Activated naive CD8-positive, alpha-beta T cell (primary cell): ENCODE measurements at regions not wholly inside any gene's neighbourhood (a gene's known extent, or its start where the extent isn't known, plus 50 kb on each side); places are given as distances from the start of the nearest gene placed in this dataset.

ENCODE experiments used
- H3K27ac Mint-ChIP-seq: one replicate; pipeline ENCODE4 v1.8.0; 2021; ENCODE audit warnings: mixed read lengths
- H3K27me3 Mint-ChIP-seq: one replicate; pipeline ENCODE4 v1.8.0; 2021; ENCODE audit warnings: mixed read lengths
- H3K36me3 Mint-ChIP-seq: one replicate; pipeline ENCODE4 v1.8.0; 2021; ENCODE audit warnings: mixed read lengths
- H3K4me1 Mint-ChIP-seq: one replicate; pipeline ENCODE4 v1.8.0; 2021; ENCODE audit warnings: low read depth, mixed read lengths
- H3K4me3 Mint-ChIP-seq: one replicate; pipeline ENCODE4 v1.8.0; 2021; ENCODE audit warnings: mild to moderate bottlenecking, mixed read lengths
- H3K9me3 Mint-ChIP-seq: one replicate; pipeline ENCODE4 v1.8.0; 2021; ENCODE audit warnings: low read depth, mixed read lengths

GRCh38 chr7:21106296-21106732 lies 319.6 kb upstream of the SP8 start:
- H3K9me3 Mint-ChIP-seq, result no peaks in the 10 kb centered on the region
- peaks cover 7% of the 10 kb centered on the region for H3K27me3 Mint-ChIP-seq
- no peaks in the 10 kb centered on the region for H3K36me3 Mint-ChIP-seq
- no peaks in the 10 kb centered on the region for H3K4me1 Mint-ChIP-seq
- H3K4me3 Mint-ChIP-seq, result no peak overlapping the region
- no peak overlapping the region for H3K27ac Mint-ChIP-seq

DNA sequence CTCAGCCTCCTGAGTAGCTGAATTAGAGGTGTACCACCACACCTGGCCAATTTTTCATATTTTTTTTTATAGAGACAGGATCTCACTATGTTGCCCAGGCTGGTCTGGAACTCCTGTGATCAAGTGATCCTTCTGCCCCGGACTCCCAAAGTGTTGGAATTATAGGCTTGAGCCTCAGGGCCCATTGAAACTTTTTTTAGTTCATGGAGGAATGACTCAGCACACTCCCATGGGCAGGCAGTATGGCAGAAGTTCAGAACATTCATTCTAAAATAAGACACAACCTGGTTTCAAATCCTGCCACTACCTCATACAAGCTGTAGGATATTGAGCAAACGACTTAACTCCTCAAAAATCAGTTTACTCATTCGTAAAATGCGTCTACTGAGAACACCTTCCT lies 320.4 kb upstream of the SP8 start:
- no peaks in the 10 kb centered on the region for H3K36me3 Mint-ChIP-seq
- no peaks in the 10 kb centered on the region for H3K9me3 Mint-ChIP-seq
- H3K27ac Mint-ChIP-seq, result no peak overlapping the region
- no peaks in the 10 kb centered on the region for H3K4me1 Mint-ChIP-seq
- H3K4me3 Mint-ChIP-seq, result no peak overlapping the region
- peaks cover 7% of the 10 kb centered on the region for H3K27me3 Mint-ChIP-seq

GRCh38 chr7:21108182-21108581 lies 319.7 kb upstream of the SP4 start:
- no peak overlapping the region for H3K27ac Mint-ChIP-seq
- H3K4me1 Mint-ChIP-seq, result no peaks in the 10 kb centered on the region
- H3K9me3 Mint-ChIP-seq, result no peaks in the 10 kb centered on the region
- H3K4me3 Mint-ChIP-seq, result no peak overlapping the region
- H3K27me3 Mint-ChIP-seq, result peaks cover 4% of the 10 kb centered on the region
- no peaks in the 10 kb centered on the region for H3K36me3 Mint-ChIP-seq

- H3K9me3 Mint-ChIP-seq, result no peaks in the 10 kb centered on the region
- no peaks in the 10 kb centered on the region for H3K27me3 Mint-ChIP-seq
- H3K27ac Mint-ChIP-seq, result no peak overlapping the region
- H3K4me1 Mint-ChIP-seq, result no peaks in the 10 kb centered on the region
- H3K36me3 Mint-ChIP-seq, result no peaks in the 10 kb centered on the region
- H3K4me3 Mint-ChIP-seq, result no peak overlapping the region
Measured at GRCh38 chr7:21113609-21114415, 314.1 kb upstream of the SP4 start.

DNA sequence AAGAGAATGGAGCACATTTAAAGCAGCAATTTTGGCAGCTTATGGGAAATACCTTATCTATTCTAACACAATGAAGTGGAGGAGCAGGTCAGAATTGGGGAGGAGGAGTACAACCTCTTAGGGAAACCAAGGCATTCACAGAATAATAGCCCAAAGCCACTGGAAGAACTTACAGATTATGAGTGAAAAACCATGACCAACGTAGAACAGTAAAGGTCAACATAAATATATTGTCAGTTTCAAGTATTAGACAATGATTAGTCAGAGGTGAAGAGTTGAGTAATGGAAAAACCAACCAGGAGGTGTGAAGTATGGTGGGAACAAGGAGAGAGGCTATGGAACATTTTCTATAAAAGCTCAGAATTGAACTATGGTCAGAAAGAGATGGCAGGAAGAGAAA lies 304.3 kb upstream of the SP4 start:
- Mint-ChIP-seq H3K9me3 (no peaks in the 10 kb centered on the region), H3K4me1 (no peaks in the 10 kb centered on the region), H3K27me3 (peaks cover 6% of the 10 kb centered on the region), H3K4me3 (no peak overlapping the region), H3K36me3 (no peaks in the 10 kb centered on the region), H3K27ac (no peak overlapping the region)

GRCh38 chr7:21125297-21125696 lies 302.6 kb upstream of the SP4 start:
- Mint-ChIP-seq H3K4me3 (no peak overlapping the region), H3K4me1 (no peaks in the 10 kb centered on the region), H3K27me3 (peaks cover 6% of the 10 kb centered on the region), H3K9me3 (no peaks in the 10 kb centered on the region), H3K36me3 (no peaks in the 10 kb centered on the region), H3K27ac (no peak overlapping the region)

- Mint-ChIP-seq H3K36me3 (no peaks in the 10 kb centered on the region), H3K27me3 (peaks cover 20% of the 10 kb centered on the region), H3K27ac (no peak overlapping the region), H3K9me3 (no peaks in the 10 kb centered on the region), H3K4me1 (no peaks in the 10 kb centered on the region), H3K4me3 (no peak overlapping the region)
Measured at GRCh38 chr7:21128062-21128817, 299.6 kb upstream of the SP4 start.

GRCh38 chr7:21131897-21132296 lies 296.0 kb upstream of the SP4 start:
- H3K27ac Mint-ChIP-seq, result no peak overlapping the region
- H3K4me1 Mint-ChIP-seq, result no peaks in the 10 kb centered on the region
- no peaks in the 10 kb centered on the region for H3K36me3 Mint-ChIP-seq
- peaks cover 8% of the 10 kb centered on the region for H3K9me3 Mint-ChIP-seq
- H3K27me3 Mint-ChIP-seq, result peaks cover 20% of the 10 kb centered on the region
- no peak overlapping the region for H3K4me3 Mint-ChIP-seq

DNA sequence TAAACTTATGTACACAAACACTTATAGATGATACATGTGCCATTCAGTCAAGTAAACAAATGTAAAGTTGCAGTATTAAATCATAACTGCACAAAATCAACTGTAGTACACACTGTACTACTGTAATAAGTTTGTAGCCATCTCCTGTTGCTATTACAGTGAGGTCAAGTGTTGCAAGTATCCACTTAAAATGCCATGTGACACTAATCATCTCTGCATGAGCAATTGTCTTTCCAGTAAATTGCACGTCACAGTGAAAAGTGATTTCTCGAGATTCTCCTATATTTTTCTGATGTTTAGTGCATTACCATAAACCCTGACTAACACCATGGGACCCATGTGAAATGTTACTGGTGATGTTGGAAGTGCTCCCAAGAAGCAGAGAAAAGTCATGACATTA lies 293.3 kb upstream of the SP4 start:
- no peak overlapping the region for H3K27ac Mint-ChIP-seq
- no peak overlapping the region for H3K4me3 Mint-ChIP-seq
- no peaks in the 10 kb centered on the region for H3K4me1 Mint-ChIP-seq
- peaks cover 18% of the 10 kb centered on the region for H3K27me3 Mint-ChIP-seq
- H3K9me3 Mint-ChIP-seq, result peaks cover 8% of the 10 kb centered on the region
- no peaks in the 10 kb centered on the region for H3K36me3 Mint-ChIP-seq

DNA sequence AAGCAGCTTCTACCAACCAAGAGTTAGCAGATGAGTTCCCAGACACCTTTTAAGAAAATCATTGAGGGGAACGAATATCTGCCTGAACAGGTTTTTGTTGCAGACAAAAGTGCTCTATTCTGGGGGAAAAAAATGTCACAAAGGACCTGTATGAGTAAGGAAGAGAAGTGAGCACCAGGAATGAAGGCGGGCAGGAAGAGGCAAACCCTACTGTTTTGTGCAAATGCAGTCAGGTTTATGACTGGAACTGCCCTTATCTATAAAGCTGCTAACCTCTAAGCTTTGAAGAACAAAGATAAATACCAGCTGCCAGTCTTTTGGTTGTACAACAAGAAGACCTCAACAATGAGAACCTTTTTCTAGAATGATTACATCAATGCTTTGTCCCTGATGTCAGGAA lies 292.4 kb upstream of the SP4 start:
- Mint-ChIP-seq H3K4me3 (no peak overlapping the region), H3K36me3 (no peaks in the 10 kb centered on the region), H3K27me3 (peaks cover 18% of the 10 kb centered on the region), H3K9me3 (peaks cover 8% of the 10 kb centered on the region), H3K4me1 (no peaks in the 10 kb centered on the region), H3K27ac (no peak overlapping the region)

- Mint-ChIP-seq H3K36me3 (no peaks in the 10 kb centered on the region), H3K27me3 (peaks cover 4% of the 10 kb centered on the region), H3K4me3 (no peak overlapping the region), H3K4me1 (no peaks in the 10 kb centered on the region), H3K9me3 (peaks cover 8% of the 10 kb centered on the region), H3K27ac (no peak overlapping the region)
Measured at GRCh38 chr7:21137640-21138039, 290.2 kb upstream of the SP4 start.

DNA sequence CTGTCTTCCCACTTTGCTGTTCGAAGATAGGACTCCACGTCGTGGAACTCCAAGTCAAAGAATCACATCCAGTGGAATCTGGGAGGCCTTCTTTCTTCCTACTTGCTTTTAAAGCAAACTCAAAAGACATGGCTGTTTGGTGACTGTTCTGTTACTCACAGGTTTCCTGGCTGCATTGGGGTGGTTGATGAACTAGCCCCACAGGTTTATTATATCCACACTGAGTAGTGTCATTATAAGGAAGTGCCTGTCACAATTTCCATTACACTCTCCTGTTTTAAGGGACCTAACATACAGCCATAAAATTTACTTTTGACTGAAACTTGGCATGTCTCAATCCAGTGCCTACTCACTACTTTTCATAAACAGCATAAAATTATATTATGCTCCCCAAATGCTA lies 287.3 kb upstream of the SP4 start:
- Mint-ChIP-seq H3K27me3 (no peaks in the 10 kb centered on the region), H3K9me3 (no peaks in the 10 kb centered on the region), H3K36me3 (no peaks in the 10 kb centered on the region)

DNA sequence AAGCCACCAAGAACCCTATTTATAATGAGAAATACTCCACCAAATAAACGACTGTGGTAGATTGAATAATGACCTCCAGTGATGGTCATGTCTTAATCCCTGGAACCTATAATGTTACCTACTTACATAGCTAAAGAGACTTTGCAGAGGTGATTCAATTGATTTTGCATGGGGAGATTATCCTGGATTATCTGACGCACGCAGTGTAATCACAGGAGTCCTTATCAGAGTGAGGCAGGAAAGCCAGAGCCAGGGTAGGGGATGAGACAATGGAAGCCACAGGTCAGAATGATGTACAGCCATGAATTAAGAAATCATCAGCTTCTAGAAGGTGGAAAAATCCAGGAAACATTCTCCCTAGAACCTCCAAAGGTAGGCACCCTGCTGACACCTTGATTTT lies 286.4 kb upstream of the SP4 start:
- Mint-ChIP-seq H3K4me3 (no peak overlapping the region), H3K9me3 (no peaks in the 10 kb centered on the region), H3K27me3 (peaks cover 4% of the 10 kb centered on the region), H3K27ac (no peak overlapping the region), H3K4me1 (no peaks in the 10 kb centered on the region), H3K36me3 (no peaks in the 10 kb centered on the region)

More for the DNA sequence above, 287.3 kb upstream of the SP4 start:
- Mint-ChIP-seq H3K4me1 (no peaks in the 10 kb centered on the region), H3K27ac (no peak overlapping the region), H3K4me3 (no peak overlapping the region)

- Mint-ChIP-seq H3K9me3 (no peaks in the 10 kb centered on the region), H3K27me3 (peaks cover 4% of the 10 kb centered on the region), H3K4me1 (no peaks in the 10 kb centered on the region)
Measured at GRCh38 chr7:21142081-21142480, 285.8 kb upstream of the SP4 start.

DNA sequence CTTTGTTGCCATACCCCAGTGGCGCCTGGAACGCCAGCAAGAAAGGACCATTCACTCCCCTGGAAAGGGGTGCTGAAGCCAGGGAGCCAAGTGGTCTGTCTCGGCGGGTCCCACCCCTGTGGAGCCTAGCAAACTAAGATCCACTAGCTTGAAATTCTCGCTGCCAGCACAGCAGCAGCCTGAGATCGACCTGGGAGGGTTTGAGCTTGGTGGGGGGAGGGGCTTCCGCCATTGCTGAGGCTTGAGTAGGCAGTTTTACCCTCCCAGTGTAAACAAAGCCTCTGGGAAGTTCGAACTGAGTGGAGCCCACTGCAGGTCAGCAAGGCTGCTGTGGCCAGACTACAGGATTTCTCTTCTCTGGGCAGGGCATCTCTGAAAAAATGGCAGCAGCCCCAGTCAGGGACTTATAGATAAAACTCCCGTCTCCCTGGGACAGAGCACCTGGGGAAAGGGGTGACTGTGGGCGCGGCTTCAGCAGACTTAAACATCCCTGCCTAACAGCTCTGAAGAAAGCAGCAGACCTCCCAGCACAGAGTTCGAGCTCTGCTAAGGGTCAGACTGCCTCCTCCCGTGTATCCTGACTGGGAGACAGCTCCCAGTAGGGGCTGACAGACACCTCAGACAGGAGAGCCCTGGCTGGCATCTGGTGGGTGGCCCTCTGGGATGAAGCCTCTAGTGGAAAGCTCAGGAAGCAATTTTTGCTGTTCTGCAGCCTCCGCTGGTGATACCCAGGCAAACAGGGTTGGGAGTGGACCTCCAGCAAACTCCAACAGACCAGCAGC lies 281.1 kb upstream of the SP4 start:
- H3K27ac Mint-ChIP-seq, result no peak overlapping the region
- peaks cover 8% of the 10 kb centered on the region for H3K27me3 Mint-ChIP-seq
- H3K4me1 Mint-ChIP-seq, result no peaks in the 10 kb centered on the region
- no peaks in the 10 kb centered on the region for H3K36me3 Mint-ChIP-seq
- no peak overlapping the region for H3K4me3 Mint-ChIP-seq
- no peaks in the 10 kb centered on the region for H3K9me3 Mint-ChIP-seq

More at GRCh38 chr7:21142081-21142480, 285.8 kb upstream of the SP4 start:
- H3K27ac Mint-ChIP-seq, result no peak overlapping the region
- no peak overlapping the region for H3K4me3 Mint-ChIP-seq
- H3K36me3 Mint-ChIP-seq, result no peaks in the 10 kb centered on the region
